ENCODE measurements at regions not wholly inside any gene's neighbourhood (a gene's known extent, or its start where the extent isn't known, plus 50 kb on each side); places are given as distances from the start of the nearest gene placed in this dataset.

GRCh38 chr7:54066643-54067042 lies 475.5 kb upstream of the VSTM2A start:
- peaks cover 9 to 10% of the 10 kb centered on the region in 2 experiments; a peak in 2 of 4 replicates for H3K9me3 ChIP-seq (ENCODE audit: control insufficient read depth in 1 of 2, insufficient read depth in 1 of 2, low read depth in 1 of 2, low read length in 2 of 2)
- CTCF ChIA-PET, result no interaction called here
- no TSS peak for BruUV-seq (replicated peaks)
- DNase-seq (ENCODE audit: low read depth, low spot score) (no peak), ATAC-seq (no peak)
- RAD21 ChIA-PET (ENCODE audit: low non-redundant PET in 1 of 2, low total read pairs in 2 of 2, uncharacterized antibody in 2 of 2, unreplicated experiment in 2 of 2), result no interaction called here
- no peak overlapping the region for H3K27ac ChIP-seq (ENCODE audit: low read depth, low read length)
- H3K4me3 ChIP-seq (replicated peaks in 1 of 2; ENCODE audit: low read depth in 1 of 2, low read length in 2 of 2), result no peak overlapping the region
- H3K36me3 ChIP-seq (ENCODE audit: control insufficient read depth in 1 of 2, insufficient read depth in 2 of 2, low read length in 2 of 2), result no peaks in the 10 kb centered on the region
- no peak for TF ChIP-seq POLR2A (IDR thresholded peaks at IDR 0.05; ENCODE audit: borderline replicate concordance, extremely low read depth, insufficient read depth, insufficient read length)
- TF ChIP-seq CTCF (IDR thresholded peaks at IDR 0.05 in 2 of 3, conservative IDR thresholded peaks at IDR 0.05 in 1 of 3; ENCODE audit: borderline replicate concordance in 1 of 3, insufficient read depth in 1 of 3, low read depth in 2 of 3, low read length in 2 of 3), result no peak
- TF ChIP-seq, protein P1, sequence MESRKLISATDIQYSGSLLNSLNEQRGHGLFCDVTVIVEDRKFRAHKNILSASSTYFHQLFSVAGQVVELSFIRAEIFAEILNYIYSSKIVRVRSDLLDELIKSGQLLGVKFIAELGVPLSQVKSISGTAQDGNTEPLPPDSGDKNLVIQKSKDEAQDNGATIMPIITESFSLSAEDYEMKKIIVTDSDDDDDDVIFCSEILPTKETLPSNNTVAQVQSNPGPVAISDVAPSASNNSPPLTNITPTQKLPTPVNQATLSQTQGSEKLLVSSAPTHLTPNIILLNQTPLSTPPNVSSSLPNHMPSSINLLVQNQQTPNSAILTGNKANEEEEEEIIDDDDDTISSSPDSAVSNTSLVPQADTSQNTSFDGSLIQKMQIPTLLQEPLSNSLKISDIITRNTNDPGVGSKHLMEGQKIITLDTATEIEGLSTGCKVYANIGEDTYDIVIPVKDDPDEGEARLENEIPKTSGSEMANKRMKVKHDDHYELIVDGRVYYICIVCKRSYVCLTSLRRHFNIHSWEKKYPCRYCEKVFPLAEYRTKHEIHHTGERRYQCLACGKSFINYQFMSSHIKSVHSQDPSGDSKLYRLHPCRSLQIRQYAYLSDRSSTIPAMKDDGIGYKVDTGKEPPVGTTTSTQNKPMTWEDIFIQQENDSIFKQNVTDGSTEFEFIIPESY (IDR thresholded peaks at IDR 0.05; ENCODE audit: extremely low read depth, insufficient replicate concordance, low read length), result no peak
- no peak for TF ChIP-seq TCF7L2 (IDR thresholded peaks at IDR 0.05; ENCODE audit: borderline replicate concordance, extremely low read depth, insufficient read depth, insufficient read length)
- TF ChIP-seq ELF1 (IDR thresholded peaks at IDR 0.05; ENCODE audit: borderline replicate concordance, low read depth), result no peak
- TF ChIP-seq MAX (IDR thresholded peaks at IDR 0.05), result no peak
- no peak for TF ChIP-seq SRF (IDR thresholded peaks at IDR 0.05; ENCODE audit: low read depth)
- TF ChIP-seq, protein P2, sequence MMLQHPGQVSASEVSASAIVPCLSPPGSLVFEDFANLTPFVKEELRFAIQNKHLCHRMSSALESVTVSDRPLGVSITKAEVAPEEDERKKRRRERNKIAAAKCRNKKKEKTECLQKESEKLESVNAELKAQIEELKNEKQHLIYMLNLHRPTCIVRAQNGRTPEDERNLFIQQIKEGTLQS (IDR thresholded peaks at IDR 0.05), result no peak
- no peak for TF ChIP-seq SIN3A (IDR thresholded peaks at IDR 0.05; ENCODE audit: low read depth)
- no peak for TF ChIP-seq RAD21 (IDR thresholded peaks at IDR 0.05; ENCODE audit: low read depth)
- TF ChIP-seq POLR2AphosphoS5 (IDR thresholded peaks at IDR 0.05; ENCODE audit: low read depth, low read length), result no peak
- TF ChIP-seq CBX3 (IDR thresholded peaks at IDR 0.05; ENCODE audit: low read depth), result no peak
- TF ChIP-seq YY1 (IDR thresholded peaks at IDR 0.05; ENCODE audit: extremely low read depth, insufficient replicate concordance, low read depth, low read length), result no peak
- no peak for TF ChIP-seq CEBPB (IDR thresholded peaks at IDR 0.05; ENCODE audit: low read depth)
- TF ChIP-seq EZH2 (IDR thresholded peaks at IDR 0.05), result no peak
- TF ChIP-seq ZNF274 (IDR thresholded peaks at IDR 0.05; ENCODE audit: low read depth, low read length), result no peak
- TF ChIP-seq FOSL1 (IDR thresholded peaks at IDR 0.05; ENCODE audit: low read depth), result no peak
- no peak for TF ChIP-seq SP1 (IDR thresholded peaks at IDR 0.05; ENCODE audit: low read depth)
- H2AFZ ChIP-seq (ENCODE audit: low read depth, low read length, poor library complexity, severe bottlenecking), result no peak overlapping the region
- POLR2A ChIA-PET, result no interaction called here
- H3K9ac ChIP-seq (ENCODE audit: low read length), result no peak overlapping the region
- intact Hi-C loops (cut with micrococcal nuclease), result no loop called here
- H3K27me3 ChIP-seq (ENCODE audit: insufficient read depth, low read length), result no peaks in the 10 kb centered on the region
- no peak overlapping the region for H3K4me2 ChIP-seq (ENCODE audit: low read length)
- H3K4me1 ChIP-seq (ENCODE audit: control insufficient read depth in 1 of 2, insufficient read depth in 2 of 2, low read length in 2 of 2), result no peaks in the 10 kb centered on the region
- H3K79me2 ChIP-seq (ENCODE audit: insufficient read depth, low read length), result no peaks in the 10 kb centered on the region
- H4K20me1 ChIP-seq (ENCODE audit: insufficient read depth), result no peaks in the 10 kb centered on the region
- H3K9me2 ChIP-seq (ENCODE audit: insufficient read depth), result no peaks in the 10 kb centered on the region

All from HCT116 (cell line).